Heart left ventricle (tissue), 16 donors: ENCODE measurements at regions not wholly inside any gene's neighbourhood (a gene's known extent, or its start where the extent isn't known, plus 50 kb on each side); places are given as distances from the start of the nearest gene placed in this dataset.

ENCODE experiments used
- ATAC-seq, 4 donors: fragments of 200-7000 bp; cut with Tn5 transposase; one replicate each; pipeline ENCODE4 v1.9.1; 2020 to 2022; ENCODE audit warnings: moderate library complexity in 4 of 4, mild to moderate bottlenecking in 3 of 4, moderate number of reproducible peaks in 1 of 4
- DNase-seq, 5 donors: peaks; one replicate each; pipeline ENCODE4 v3.0.0-alpha.2; 2020
- H3K27ac ChIP-seq, 12 donors: fragments of 200-600 bp; sonication (generic) in 4 of 12; one replicate each; pipeline versions ENCODE4 v1.5.0 to v1.8.0; 2016 to 2022; ENCODE audit warnings: mild to moderate bottlenecking in 2 of 12
- H3K27me3 ChIP-seq, 9 donors: fragments of 200-600 bp; sonication (generic) in 2 of 9; one replicate each; pipeline versions ENCODE4 v1.5.1 to v1.8.0; 2016 to 2022; ENCODE audit warnings: mild to moderate bottlenecking in 3 of 9
- H3K36me3 ChIP-seq, 9 donors: fragments of 200-600 bp; sonication (generic) in 2 of 9; one replicate each; pipeline versions ENCODE4 v1.5.0 to v1.8.0; 2018 to 2022; ENCODE audit warnings: mild to moderate bottlenecking in 2 of 9
- H3K4me1 ChIP-seq, 12 donors: fragments of 200-600 bp; sonication (generic) in 4 of 12; one replicate each; pipeline versions ENCODE4 v1.5.0 to v1.8.0; 2016 to 2022; ENCODE audit warnings: mild to moderate bottlenecking in 3 of 12
- H3K4me3 ChIP-seq, 12 donors: fragments of 200-600 bp; sonication (generic) in 4 of 12; one replicate each; pipeline versions ENCODE4 v1.5.0 to v1.8.0; 2017 to 2022; ENCODE audit warnings: mild to moderate bottlenecking in 9 of 12, moderate library complexity in 4 of 12
- H3K9me3 ChIP-seq, 12 donors: fragments of 200-600 bp; sonication (generic) in 4 of 12; one replicate each; pipeline versions ENCODE4 v1.5.0 to v1.8.0; 2016 to 2022; ENCODE audit warnings: mild to moderate bottlenecking in 1 of 12
- POLR2A ChIP-seq, 2 donors: fragments of 450-650 bp; IDR thresholded peaks; one replicate each; pipeline ENCODE4 v1.6.1; 2017; ENCODE audit warnings: antibody characterized with exemption in 2 of 2, mild to moderate bottlenecking in 2 of 2, moderate library complexity in 2 of 2
- WGBS, 4 donors: extraction: QIAGEN DNeasy Blood & Tissue Kit in 2 of 4; methylation state at CpG; one replicate each; pipeline versions ENCODE4 v1.1.5 to v1.1.7; 2013 to 2018; 5-methylcytosine and 5-hydroxymethylcytosine counted together
- intact Hi-C, 10 donors: fragments of 100-400 bp; cut with DNase I; formaldehyde crosslinking; loops; one replicate each; pipeline versions ENCODE4 v1.11.1 to v1.14.2; 2022
- TF ChIP-seq, protein P1 (sequence below), 12 donors: fragments of 200-600 bp; sonication (generic) in 4 of 12; IDR thresholded peaks; one replicate each; pipeline versions ENCODE4 v1.5.0 to v1.8.0; 2018 to 2022; ENCODE audit warnings: antibody characterized with exemption in 12 of 12, mild to moderate bottlenecking in 5 of 12
- donor health status: ischemic (EF 13 %, LVEDD 7.1; RV severe dilation, severe dysfunction).
- donor health status: healthy with polysubstance abuse.
- donor health status: DM: no; HTN: yes; CAD: no.
- donor health status: DM: no; HTN: no; CAD: no.
- donor health status: ischemic (EF 25% LVEDD 6.9; RV normal size, moderate dysfunction).
- donor health status: ischemic (EF 25% LVEDD 5.7; RV mildly dilated, moderate dysfunction).
- donor health status: healthy.
- donor health status: DM: yes; HTN: yes; CAD: no.
- donor health status: ischemic (EF 35%, LVEDD 5.7; RV mildly dilated, moderate dysfunction).
- donor health status: nonischemic (EF 11% LVEDD 7.7; RV severe dilation, severe dysfunction).
- donor health status: DM: yes; HTN: yes; CAD: no.
- donor health status: PGD.
- donor health status: ischemic (EF 29% LVEDD 5.4; RV normal size, mild dysfunction).
- donor health status: nonischemic (EF 23%, LVEDD 6.1; RV moderate dilation, normal function).

DNA sequence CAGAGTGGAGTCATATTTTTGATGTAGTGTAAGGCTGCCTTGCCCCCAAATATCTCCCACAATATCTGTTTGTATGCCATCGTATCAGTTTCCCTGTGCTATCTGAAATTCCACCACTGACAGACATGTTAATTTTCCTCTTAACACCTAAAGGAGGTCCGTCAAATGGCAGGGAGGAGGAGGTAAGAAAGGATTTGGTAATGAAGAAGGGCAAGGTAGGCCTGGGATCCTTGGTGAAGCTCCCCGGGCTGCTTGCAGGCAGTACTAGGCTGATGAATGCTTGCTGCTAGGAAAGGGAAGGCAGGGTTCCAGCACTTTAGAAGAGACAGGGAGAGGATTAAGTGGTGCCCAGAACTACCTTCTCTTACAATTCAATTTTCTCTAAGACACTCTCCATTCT, 402.4 kb upstream of the ZP4 start:
- Histone ChIP-seq H3K36me3 (no peaks in the 10 kb centered on the region), H3K9me3 (peaks cover 0 to 14% (median 0%) of the 10 kb centered on the region in 12 donors), H3K4me1 (no peaks in the 10 kb centered on the region), H3K27ac (no peak overlapping the region), H3K27me3 (no peaks in the 10 kb centered on the region), H3K4me3 (no peak overlapping the region)
- no peak for TF ChIP-seq POLR2A (IDR thresholded peaks at IDR 0.05)
- TF ChIP-seq, protein P1, sequence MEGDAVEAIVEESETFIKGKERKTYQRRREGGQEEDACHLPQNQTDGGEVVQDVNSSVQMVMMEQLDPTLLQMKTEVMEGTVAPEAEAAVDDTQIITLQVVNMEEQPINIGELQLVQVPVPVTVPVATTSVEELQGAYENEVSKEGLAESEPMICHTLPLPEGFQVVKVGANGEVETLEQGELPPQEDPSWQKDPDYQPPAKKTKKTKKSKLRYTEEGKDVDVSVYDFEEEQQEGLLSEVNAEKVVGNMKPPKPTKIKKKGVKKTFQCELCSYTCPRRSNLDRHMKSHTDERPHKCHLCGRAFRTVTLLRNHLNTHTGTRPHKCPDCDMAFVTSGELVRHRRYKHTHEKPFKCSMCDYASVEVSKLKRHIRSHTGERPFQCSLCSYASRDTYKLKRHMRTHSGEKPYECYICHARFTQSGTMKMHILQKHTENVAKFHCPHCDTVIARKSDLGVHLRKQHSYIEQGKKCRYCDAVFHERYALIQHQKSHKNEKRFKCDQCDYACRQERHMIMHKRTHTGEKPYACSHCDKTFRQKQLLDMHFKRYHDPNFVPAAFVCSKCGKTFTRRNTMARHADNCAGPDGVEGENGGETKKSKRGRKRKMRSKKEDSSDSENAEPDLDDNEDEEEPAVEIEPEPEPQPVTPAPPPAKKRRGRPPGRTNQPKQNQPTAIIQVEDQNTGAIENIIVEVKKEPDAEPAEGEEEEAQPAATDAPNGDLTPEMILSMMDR (IDR thresholded peaks at IDR 0.05), result no peak
- DNase-seq, result no peak
- ATAC-seq, result no peak
- 50 to 57% (median 54%) methylated on average over 3 of the region's 3 CpGs for WGBS, 4 donors
- intact Hi-C loops, result no loop called here

DNA sequence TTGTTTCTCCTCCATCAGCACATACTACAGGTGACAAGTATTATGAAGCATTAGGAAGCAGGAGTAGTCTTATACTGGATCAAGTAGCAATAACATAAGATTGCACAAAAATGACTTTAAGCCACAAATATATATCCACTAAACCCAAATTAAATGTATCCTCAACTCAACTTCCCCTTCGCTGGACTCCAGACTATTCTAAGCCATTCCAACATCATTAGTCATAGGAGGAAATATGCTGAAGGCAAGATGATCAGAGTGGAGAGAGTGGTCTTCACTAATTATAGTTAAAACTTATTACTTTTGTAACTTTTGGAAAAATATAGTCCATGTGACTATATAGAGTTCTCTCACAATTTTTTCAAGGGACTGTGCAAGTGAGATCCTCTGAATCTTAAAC, 390.7 kb upstream of the ZP4 start:
- ATAC-seq (no peak), DNase-seq (no peak)
- Histone ChIP-seq H3K36me3 (no peaks in the 10 kb centered on the region), H3K4me3 (no peak overlapping the region), H3K27me3 (no peaks in the 10 kb centered on the region), H3K4me1 (no peaks in the 10 kb centered on the region), H3K27ac (no peak overlapping the region), H3K9me3 (peaks cover 0 to 14% (median 0%) of the 10 kb centered on the region in 12 donors)
- 61 to 75% (median 66%) methylated on average over 1 of the region's 1 CpG for WGBS, 4 donors
- intact Hi-C loops, result no loop called here
- no peak for TF ChIP-seq POLR2A (IDR thresholded peaks at IDR 0.05)
- TF ChIP-seq, protein P1 (IDR thresholded peaks at IDR 0.05), result no peak

DNA sequence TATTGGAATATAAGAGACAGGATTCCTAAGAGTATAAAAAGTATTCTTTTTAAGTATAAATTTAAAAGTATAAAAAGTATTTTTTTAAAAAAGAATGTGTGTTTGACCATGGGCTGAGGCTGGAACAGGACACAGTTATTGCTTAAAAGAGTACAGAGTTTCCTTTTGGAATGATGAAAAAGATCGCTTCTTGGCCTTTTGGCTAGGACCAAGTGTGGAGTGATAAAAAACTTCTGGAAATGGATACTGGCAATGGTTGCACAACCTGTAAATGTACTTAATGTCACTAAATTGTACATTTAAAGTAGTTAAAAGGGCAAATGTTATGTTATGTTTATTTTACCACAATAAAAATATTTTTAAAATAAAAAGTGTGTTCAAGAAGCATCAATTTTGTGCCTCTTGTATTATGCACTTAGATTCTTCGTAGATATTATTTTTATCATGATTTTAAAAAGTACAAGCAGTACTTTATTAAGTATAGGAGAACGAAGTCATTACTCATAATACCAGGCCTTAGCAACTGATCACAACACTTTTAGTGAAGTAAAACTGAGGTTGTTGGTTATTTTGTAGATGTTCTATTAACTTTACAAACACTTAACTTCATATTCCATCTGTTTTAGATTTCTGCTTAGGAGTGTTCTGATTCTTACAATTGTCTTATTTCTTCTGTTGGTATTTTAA, 389.1 kb upstream of the ZP4 start:
- no peak for DNase-seq
- H3K4me3 ChIP-seq, result no peak overlapping the region
- peaks cover 0 to 18% (median 0%) of the 10 kb centered on the region in 12 donors for H3K9me3 ChIP-seq
- TF ChIP-seq, protein P1 (IDR thresholded peaks at IDR 0.05), result no peak
- TF ChIP-seq POLR2A (IDR thresholded peaks at IDR 0.05), result no peak
- 52 to 63% (median 56%) methylated on average over 3 of the region's 3 CpGs for WGBS, 4 donors
- no peak for ATAC-seq
- intact Hi-C loops, result no loop called here
- no peaks in the 10 kb centered on the region for H3K36me3 ChIP-seq
- no peak overlapping the region for H3K27ac ChIP-seq
- H3K4me1 ChIP-seq, result no peaks in the 10 kb centered on the region
- no peaks in the 10 kb centered on the region for H3K27me3 ChIP-seq

DNA sequence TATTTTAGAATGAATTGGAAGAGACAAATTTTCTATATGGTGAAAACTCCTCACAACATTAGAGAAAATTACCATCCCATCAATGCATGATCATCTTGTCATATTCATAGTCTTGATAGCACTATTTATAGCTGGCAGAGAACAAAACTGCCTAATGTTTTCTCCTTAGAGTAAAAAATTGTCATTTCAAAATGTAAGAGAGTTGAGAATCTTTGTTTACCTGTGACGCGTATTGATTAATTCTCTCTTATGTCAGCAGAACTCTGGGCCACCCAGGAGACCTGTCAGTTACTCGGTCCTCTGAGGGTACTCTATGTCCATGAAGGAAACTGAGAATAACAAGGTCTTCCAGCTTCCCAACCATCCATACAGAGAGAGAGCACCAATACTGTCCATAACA, 381.4 kb upstream of the ZP4 start:
- 92 to 97% (median 93%) methylated on average over 3 of the region's 3 CpGs for WGBS, 4 donors
- TF ChIP-seq POLR2A (IDR thresholded peaks at IDR 0.05), result no peak
- TF ChIP-seq, protein P1 (IDR thresholded peaks at IDR 0.05), result no peak
- intact Hi-C loops, result no loop called here
- no peak for DNase-seq
- H3K27me3 ChIP-seq, result no peaks in the 10 kb centered on the region
- H3K9me3 ChIP-seq, result peaks cover 0 to 12% (median 0%) of the 10 kb centered on the region in 12 donors
- H3K36me3 ChIP-seq, result no peaks in the 10 kb centered on the region
- ATAC-seq, result no peak
- no peaks in the 10 kb centered on the region for H3K4me1 ChIP-seq
- H3K4me3 ChIP-seq, result no peak overlapping the region
- H3K27ac ChIP-seq, result no peak overlapping the region
